HG02852 (cell line): ENCODE measurements at regions not wholly inside any gene's neighbourhood (a gene's known extent, or its start where the extent isn't known, plus 50 kb on each side); places are given as distances from the start of the nearest gene placed in this dataset.

Experiments
- ATAC-seq: cut with Tn5 transposase; IDR thresholded peaks from one replicate; pipeline ENCODE4 v1.9.1; 2021; ENCODE audit warnings: mild to moderate bottlenecking, moderate library complexity; ENCODE audit not compliant: unreplicated experiment

- ATAC-seq, result no peak
Observed at GRCh38 chr3:148002705-148003205, 593.6 kb downstream of the ZIC1 start.

- ATAC-seq, result no peak
Observed at GRCh38 chr3:148004331-148004730, 595.2 kb downstream of the ZIC1 start.

GRCh38 chr3:148005456-148005855, 596.3 kb downstream of the ZIC1 start:
- ATAC-seq, result no peak

- no peak for ATAC-seq
Observed at GRCh38 chr3:148006508-148006907, 597.3 kb downstream of the ZIC1 start.

- ATAC-seq, result no peak
Observed at GRCh38 chr3:148008591-148008990, 599.4 kb downstream of the ZIC1 start.

GRCh38 chr3:148020861-148021260, 611.7 kb downstream of the ZIC1 start:
- no peak for ATAC-seq

- no peak for ATAC-seq
Observed at GRCh38 chr3:148021381-148021780, 612.2 kb downstream of the ZIC1 start.

GRCh38 chr3:148023994-148024393, 614.8 kb downstream of the ZIC1 start:
- no peak for ATAC-seq

- ATAC-seq, result no peak
Observed at GRCh38 chr3:148026009-148026588, 616.9 kb downstream of the ZIC1 start.

- ATAC-seq, result no peak
Observed at GRCh38 chr3:148030975-148031374, 621.8 kb downstream of the ZIC1 start.

- no peak for ATAC-seq
Observed at GRCh38 chr3:148034353-148034752, 625.2 kb downstream of the ZIC1 start.

GRCh38 chr3:148036331-148036876, 627.2 kb downstream of the ZIC1 start:
- ATAC-seq, result no peak

- ATAC-seq, result no peak
Observed at GRCh38 chr3:148042663-148043445, 633.7 kb downstream of the ZIC1 start.

- ATAC-seq, result no peak
Observed at GRCh38 chr3:148044151-148044550, 635.0 kb downstream of the ZIC1 start.

- ATAC-seq, result no peak
Observed at GRCh38 chr3:148054999-148055398, 642.7 kb upstream of the AGTR1 start.

- ATAC-seq, result no peak
Observed at GRCh38 chr3:148062590-148062989, 635.1 kb upstream of the AGTR1 start.

GRCh38 chr3:148066802-148067201, 630.9 kb upstream of the AGTR1 start:
- no peak for ATAC-seq

GRCh38 chr3:148068466-148068865, 629.2 kb upstream of the AGTR1 start:
- no peak for ATAC-seq

GRCh38 chr3:148070041-148070440, 627.7 kb upstream of the AGTR1 start:
- ATAC-seq, result no peak

GRCh38 chr3:148073721-148074456, 623.8 kb upstream of the AGTR1 start:
- no peak for ATAC-seq

- ATAC-seq, result no peak
Observed at GRCh38 chr3:148074946-148075345, 622.8 kb upstream of the AGTR1 start.
